Upper lobe of right lung (tissue), 1 donor: ENCODE measurements at regions not wholly inside any gene's neighbourhood (a gene's known extent, or its start where the extent isn't known, plus 50 kb on each side); places are given as distances from the start of the nearest gene placed in this dataset.

Experiments used
- ATAC-seq: fragments of 200-7000 bp; cut with Tn5 transposase; one replicate; pipeline ENCODE4 v1.9.1; 2020; ENCODE audit warnings: mild to moderate bottlenecking, moderate library complexity
- DNase-seq: peaks from one replicate; pipeline ENCODE4 v3.0.0-alpha.2; 2020
- H3K27ac ChIP-seq: fragments of 200-600 bp; one replicate; pipeline ENCODE4 v1.8.0; 2022
- H3K27me3 ChIP-seq: fragments of 200-600 bp; one replicate; pipeline ENCODE4 v1.8.0; 2022; ENCODE audit warnings: mild to moderate bottlenecking
- H3K36me3 ChIP-seq: fragments of 200-600 bp; one replicate; pipeline ENCODE4 v1.8.0; 2022
- H3K4me1 ChIP-seq: fragments of 200-600 bp; one replicate; pipeline ENCODE4 v1.8.0; 2022
- H3K4me3 ChIP-seq: fragments of 200-600 bp; one replicate; pipeline ENCODE4 v1.8.0; 2022; ENCODE audit warnings: mild to moderate bottlenecking
- H3K9me3 ChIP-seq: fragments of 200-600 bp; one replicate; pipeline ENCODE4 v1.8.0; 2022
- intact Hi-C: fragments of 100-400 bp; cut with DNase I; formaldehyde crosslinking; loops from one replicate; pipeline ENCODE4 v1.11.0; 2022
- TF ChIP-seq, protein P1 (sequence below): fragments of 200-600 bp; IDR thresholded peaks from one replicate; pipeline ENCODE4 v1.8.0; 2022; ENCODE audit warnings: antibody characterized with exemption
- donor health status: DM: no; HTN: yes; CAD: no; lungs with severe emphysema.

DNA sequence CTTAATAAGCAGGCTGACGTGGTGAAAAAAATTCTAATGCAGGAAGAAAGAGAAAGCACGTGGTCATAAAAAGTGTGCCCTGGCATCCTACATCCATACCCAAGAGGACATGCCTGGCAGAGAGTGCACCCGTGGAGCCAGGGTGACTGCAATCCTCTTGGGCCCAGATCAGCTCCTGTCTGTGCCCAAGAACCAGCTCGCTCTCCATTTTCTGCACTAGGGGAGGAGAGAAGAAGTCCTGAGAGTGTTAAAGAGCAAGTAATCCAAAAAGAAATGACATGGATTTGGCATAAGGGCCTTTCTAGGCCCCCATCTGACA is 483.1 kb downstream of the BCOR start:
- H3K9me3 ChIP-seq = no peaks in the 10 kb centered on the region
- H3K27ac ChIP-seq = no peak overlapping the region
- H3K27me3 ChIP-seq = no peaks in the 10 kb centered on the region
- H3K4me3 ChIP-seq = peak overlapping the region; percentile 43
- H3K4me1 ChIP-seq = no peaks in the 10 kb centered on the region
- TF ChIP-seq, protein P1, sequence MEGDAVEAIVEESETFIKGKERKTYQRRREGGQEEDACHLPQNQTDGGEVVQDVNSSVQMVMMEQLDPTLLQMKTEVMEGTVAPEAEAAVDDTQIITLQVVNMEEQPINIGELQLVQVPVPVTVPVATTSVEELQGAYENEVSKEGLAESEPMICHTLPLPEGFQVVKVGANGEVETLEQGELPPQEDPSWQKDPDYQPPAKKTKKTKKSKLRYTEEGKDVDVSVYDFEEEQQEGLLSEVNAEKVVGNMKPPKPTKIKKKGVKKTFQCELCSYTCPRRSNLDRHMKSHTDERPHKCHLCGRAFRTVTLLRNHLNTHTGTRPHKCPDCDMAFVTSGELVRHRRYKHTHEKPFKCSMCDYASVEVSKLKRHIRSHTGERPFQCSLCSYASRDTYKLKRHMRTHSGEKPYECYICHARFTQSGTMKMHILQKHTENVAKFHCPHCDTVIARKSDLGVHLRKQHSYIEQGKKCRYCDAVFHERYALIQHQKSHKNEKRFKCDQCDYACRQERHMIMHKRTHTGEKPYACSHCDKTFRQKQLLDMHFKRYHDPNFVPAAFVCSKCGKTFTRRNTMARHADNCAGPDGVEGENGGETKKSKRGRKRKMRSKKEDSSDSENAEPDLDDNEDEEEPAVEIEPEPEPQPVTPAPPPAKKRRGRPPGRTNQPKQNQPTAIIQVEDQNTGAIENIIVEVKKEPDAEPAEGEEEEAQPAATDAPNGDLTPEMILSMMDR = no peak
- DNase-seq = no peak
- no peak for ATAC-seq
- intact Hi-C loops = no loop called here
- H3K36me3 ChIP-seq = no peaks in the 10 kb centered on the region

DNA sequence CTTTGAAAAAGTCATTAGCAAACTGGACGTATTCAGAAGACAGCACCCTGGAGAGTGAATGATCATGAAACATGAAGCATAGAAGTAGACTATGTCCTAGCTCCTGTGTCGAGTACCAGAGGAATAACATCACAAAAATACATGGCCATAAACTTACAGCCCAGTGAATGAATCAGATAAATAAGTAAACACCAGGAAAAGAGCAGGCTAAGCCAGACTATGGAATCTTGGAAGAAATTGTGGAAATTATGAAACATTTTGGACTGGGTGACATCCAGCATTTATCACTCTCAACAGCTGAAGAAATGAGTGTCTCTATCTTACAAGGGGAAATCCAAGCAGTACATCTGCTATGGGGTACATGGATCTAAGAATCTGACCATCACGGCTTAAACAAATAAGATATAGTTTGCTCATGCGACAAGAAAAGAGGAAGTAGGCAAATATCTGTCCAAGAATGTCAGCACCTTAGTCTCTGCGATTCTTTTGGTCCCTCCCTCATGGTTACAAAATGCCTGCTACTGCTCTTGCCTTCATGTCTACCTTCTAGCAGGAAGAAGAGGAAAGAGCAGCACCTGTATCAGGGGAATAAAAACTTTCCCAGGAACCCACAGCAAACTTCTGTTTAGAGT is 481.5 kb downstream of the BCOR start:
- no peak overlapping the region for H3K4me3 ChIP-seq
- no peaks in the 10 kb centered on the region for H3K9me3 ChIP-seq
- ATAC-seq = no peak
- TF ChIP-seq, protein P1 = no peak
- DNase-seq = no peak
- no peaks in the 10 kb centered on the region for H3K36me3 ChIP-seq
- no peaks in the 10 kb centered on the region for H3K27me3 ChIP-seq
- no peak overlapping the region for H3K27ac ChIP-seq
- intact Hi-C loops = no loop called here
- H3K4me1 ChIP-seq = no peaks in the 10 kb centered on the region

DNA sequence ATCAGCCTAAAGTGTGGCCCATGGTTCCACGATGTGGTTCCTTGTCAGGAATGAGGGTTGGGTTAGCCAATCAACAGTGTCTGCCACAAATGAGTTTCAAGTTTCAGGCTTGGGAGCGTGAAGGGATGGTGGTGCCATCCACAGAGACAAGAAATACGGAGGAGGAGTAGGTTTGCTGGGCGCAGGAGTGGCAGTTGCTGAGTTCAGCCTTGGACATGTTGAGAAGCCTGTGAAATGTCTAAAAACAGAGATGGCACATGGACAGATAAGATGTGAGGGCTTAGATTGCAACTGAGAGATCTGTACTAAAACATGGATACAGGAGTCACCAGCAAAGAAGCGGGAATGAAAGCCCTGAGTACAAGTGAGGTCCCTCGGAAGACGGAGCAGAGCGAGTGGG is 481.0 kb downstream of the BCOR start:
- intact Hi-C loops = no loop called here
- no peaks in the 10 kb centered on the region for H3K9me3 ChIP-seq
- H3K4me3 ChIP-seq = no peak overlapping the region
- ATAC-seq (no peak), DNase-seq (no peak)
- no peak overlapping the region for H3K27ac ChIP-seq
- TF ChIP-seq, protein P1 = no peak
- no peaks in the 10 kb centered on the region for H3K36me3 ChIP-seq
- no peaks in the 10 kb centered on the region for H3K27me3 ChIP-seq
- no peaks in the 10 kb centered on the region for H3K4me1 ChIP-seq

DNA sequence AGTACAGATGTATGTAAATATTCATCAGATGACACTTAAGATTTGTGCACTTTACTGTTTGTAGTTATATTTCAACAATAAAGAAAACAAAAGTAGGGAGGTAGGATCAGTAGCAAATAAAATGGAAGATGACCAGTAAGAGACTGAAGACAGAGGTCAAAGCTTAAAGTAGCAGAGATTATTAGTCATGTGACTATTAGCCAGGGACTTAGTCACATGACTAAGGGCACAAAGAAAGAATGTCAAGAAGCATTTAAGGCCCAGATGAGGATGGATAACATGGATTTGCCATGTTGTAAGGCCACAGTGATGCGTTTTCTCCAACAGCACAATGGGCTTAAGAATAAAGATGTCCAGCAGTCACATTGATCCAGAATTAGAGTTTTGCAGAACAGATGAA is 479.6 kb downstream of the BCOR start:
- Histone ChIP-seq H3K4me1 (no peaks in the 10 kb centered on the region), H3K27me3 (no peaks in the 10 kb centered on the region), H3K9me3 (no peaks in the 10 kb centered on the region), H3K4me3 (no peak overlapping the region), H3K27ac (no peak overlapping the region), H3K36me3 (no peaks in the 10 kb centered on the region)
- DNase-seq (no peak), ATAC-seq (no peak)
- TF ChIP-seq, protein P1 = no peak
- intact Hi-C loops = no loop called here

DNA sequence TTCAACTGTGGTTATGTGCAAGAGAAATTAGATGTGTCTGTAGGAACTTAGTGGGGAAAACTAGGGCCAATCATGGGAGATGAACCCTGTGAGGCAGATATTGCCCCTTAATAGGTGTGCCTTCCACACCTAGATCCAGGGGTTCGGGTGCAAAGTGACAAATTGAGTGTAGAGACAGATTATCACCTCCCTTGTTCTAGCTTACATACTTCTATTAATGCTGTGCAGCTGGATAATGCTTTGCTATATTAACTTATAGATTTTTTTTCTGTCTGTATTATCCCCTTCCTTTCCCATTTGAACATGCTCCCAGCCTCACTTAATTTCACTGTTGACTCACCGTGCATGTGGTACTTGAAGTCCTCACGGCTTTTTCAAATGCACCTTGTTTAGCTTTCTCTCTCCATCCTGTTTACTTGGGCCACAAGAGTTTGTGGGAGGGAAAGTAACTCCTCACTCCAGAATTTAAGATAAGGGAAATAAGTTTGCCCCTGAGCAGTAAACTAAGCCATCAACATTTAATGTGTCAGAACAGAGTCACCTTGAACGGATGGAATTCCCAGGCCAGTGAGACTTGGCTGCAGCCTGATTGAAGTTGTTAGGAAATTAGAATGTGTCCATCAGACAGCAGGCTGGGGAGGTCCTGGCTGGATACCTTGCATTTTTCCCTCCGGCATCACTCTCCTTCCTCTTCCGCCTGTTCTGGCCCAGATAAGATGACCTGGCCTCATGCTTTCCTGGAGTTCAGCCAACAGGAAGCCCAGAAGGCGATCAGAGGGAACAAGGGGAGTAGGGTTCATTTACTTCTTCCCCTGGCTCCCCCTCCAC is 478.4 kb downstream of the BCOR start:
- no peak overlapping the region for H3K4me3 ChIP-seq
- intact Hi-C loops = no loop called here
- no peak overlapping the region for H3K27ac ChIP-seq
- ATAC-seq = peak; percentile 63
- H3K9me3 ChIP-seq = no peaks in the 10 kb centered on the region
- DNase-seq = no peak
- TF ChIP-seq, protein P1 = no peak
- no peaks in the 10 kb centered on the region for H3K27me3 ChIP-seq
- H3K4me1 ChIP-seq = no peaks in the 10 kb centered on the region
- no peaks in the 10 kb centered on the region for H3K36me3 ChIP-seq
